ENCODE measurements at regions not wholly inside any gene's neighbourhood (a gene's known extent, or its start where the extent isn't known, plus 50 kb on each side); places are given as distances from the start of the nearest gene placed in this dataset.

GRCh38 chr9:126150411-126151030 is 176.1 kb upstream of the MVB12B start:
- Histone ChIP-seq H3K9ac (ENCODE audit: low read length) (no peak overlapping the region), H3K79me2 (ENCODE audit: insufficient read depth, low read length) (no peaks in the 10 kb centered on the region), H3K9me3 (ENCODE audit: control insufficient read depth in 1 of 2, insufficient read depth in 1 of 2, low read depth in 1 of 2, low read length in 2 of 2) (no peaks in the 10 kb centered on the region), H3K27ac (ENCODE audit: low read depth, low read length) (no peak overlapping the region), H3K4me1 (ENCODE audit: control insufficient read depth in 1 of 2, insufficient read depth in 2 of 2, low read length in 2 of 2) (peaks cover 0 to 14% of the 10 kb centered on the region in 2 experiments; a peak in 2 of 4 replicates), H3K27me3 (ENCODE audit: insufficient read depth, low read length) (no peaks in the 10 kb centered on the region), H3K4me3 (replicated peaks in 1 of 2; ENCODE audit: low read depth in 1 of 2, low read length in 2 of 2) (no peak overlapping the region), H3K36me3 (ENCODE audit: control insufficient read depth in 1 of 2, insufficient read depth in 2 of 2, low read length in 2 of 2) (no peaks in the 10 kb centered on the region), H2AFZ (ENCODE audit: low read depth, low read length, poor library complexity, severe bottlenecking) (no peak overlapping the region), H4K20me1 (ENCODE audit: insufficient read depth) (no peaks in the 10 kb centered on the region), H3K4me2 (ENCODE audit: low read length) (no peak overlapping the region), H3K9me2 (ENCODE audit: insufficient read depth) (no peaks in the 10 kb centered on the region)
- ChIA-PET RAD21 (ENCODE audit: low non-redundant PET in 1 of 2, low total read pairs in 2 of 2, uncharacterized antibody in 2 of 2, unreplicated experiment in 2 of 2) (no interaction called here), POLR2A (no interaction called here), CTCF (no interaction called here)
- ATAC-seq: no peak
- intact Hi-C loops (cut with micrococcal nuclease): no loop called here
- no TSS peak for BruUV-seq (replicated peaks)
- DNase-seq (ENCODE audit: low read depth, low spot score): no peak
- TF ChIP-seq CBX3 (IDR thresholded peaks at IDR 0.05; ENCODE audit: low read depth): no peak

- intact Hi-C loops (cut with micrococcal nuclease): no loop called here
- Histone ChIP-seq H3K9me2 (ENCODE audit: insufficient read depth) (no peaks in the 10 kb centered on the region), H3K27me3 (ENCODE audit: insufficient read depth, low read length) (no peaks in the 10 kb centered on the region), H3K4me3 (replicated peaks in 1 of 2; ENCODE audit: low read depth in 1 of 2, low read length in 2 of 2) (no peak overlapping the region), H4K20me1 (ENCODE audit: insufficient read depth) (no peaks in the 10 kb centered on the region), H3K36me3 (ENCODE audit: control insufficient read depth in 1 of 2, insufficient read depth in 2 of 2, low read length in 2 of 2) (no peaks in the 10 kb centered on the region), H3K27ac (ENCODE audit: low read depth, low read length) (no peak overlapping the region), H3K4me1 (ENCODE audit: control insufficient read depth in 1 of 2, insufficient read depth in 2 of 2, low read length in 2 of 2) (peaks cover 0 to 11% of the 10 kb centered on the region in 2 experiments; a peak in 2 of 4 replicates), H3K9me3 (ENCODE audit: control insufficient read depth in 1 of 2, insufficient read depth in 1 of 2, low read depth in 1 of 2, low read length in 2 of 2) (no peaks in the 10 kb centered on the region), H3K79me2 (ENCODE audit: insufficient read depth, low read length) (no peaks in the 10 kb centered on the region), H2AFZ (ENCODE audit: low read depth, low read length, poor library complexity, severe bottlenecking) (no peak overlapping the region), H3K9ac (ENCODE audit: low read length) (no peak overlapping the region), H3K4me2 (ENCODE audit: low read length) (no peak overlapping the region)
- POLR2A ChIA-PET: no interaction called here
- CTCF ChIA-PET: no interaction called here
- no peak for ATAC-seq
- DNase-seq (ENCODE audit: low read depth, low spot score): no peak
- RAD21 ChIA-PET (ENCODE audit: low non-redundant PET in 1 of 2, low total read pairs in 2 of 2, uncharacterized antibody in 2 of 2, unreplicated experiment in 2 of 2): no interaction called here
- no TSS peak for BruUV-seq (replicated peaks)
- TF ChIP-seq, protein P1, sequence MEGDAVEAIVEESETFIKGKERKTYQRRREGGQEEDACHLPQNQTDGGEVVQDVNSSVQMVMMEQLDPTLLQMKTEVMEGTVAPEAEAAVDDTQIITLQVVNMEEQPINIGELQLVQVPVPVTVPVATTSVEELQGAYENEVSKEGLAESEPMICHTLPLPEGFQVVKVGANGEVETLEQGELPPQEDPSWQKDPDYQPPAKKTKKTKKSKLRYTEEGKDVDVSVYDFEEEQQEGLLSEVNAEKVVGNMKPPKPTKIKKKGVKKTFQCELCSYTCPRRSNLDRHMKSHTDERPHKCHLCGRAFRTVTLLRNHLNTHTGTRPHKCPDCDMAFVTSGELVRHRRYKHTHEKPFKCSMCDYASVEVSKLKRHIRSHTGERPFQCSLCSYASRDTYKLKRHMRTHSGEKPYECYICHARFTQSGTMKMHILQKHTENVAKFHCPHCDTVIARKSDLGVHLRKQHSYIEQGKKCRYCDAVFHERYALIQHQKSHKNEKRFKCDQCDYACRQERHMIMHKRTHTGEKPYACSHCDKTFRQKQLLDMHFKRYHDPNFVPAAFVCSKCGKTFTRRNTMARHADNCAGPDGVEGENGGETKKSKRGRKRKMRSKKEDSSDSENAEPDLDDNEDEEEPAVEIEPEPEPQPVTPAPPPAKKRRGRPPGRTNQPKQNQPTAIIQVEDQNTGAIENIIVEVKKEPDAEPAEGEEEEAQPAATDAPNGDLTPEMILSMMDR (IDR thresholded peaks at IDR 0.05 in 2 of 3, conservative IDR thresholded peaks at IDR 0.05 in 1 of 3; ENCODE audit: borderline replicate concordance in 1 of 3, insufficient read depth in 1 of 3, low read depth in 2 of 3, low read length in 2 of 3): no peak
- TF ChIP-seq ZNF274 (IDR thresholded peaks at IDR 0.05; ENCODE audit: low read depth, low read length) (no peak), ZFX (IDR thresholded peaks at IDR 0.05) (no peak), RAD21 (IDR thresholded peaks at IDR 0.05; ENCODE audit: low read depth) (no peak), POLR2A (IDR thresholded peaks at IDR 0.05; ENCODE audit: borderline replicate concordance, extremely low read depth, insufficient read depth, insufficient read length) (no peak), EZH2phosphoT487 (IDR thresholded peaks at IDR 0.05; ENCODE audit: borderline replicate concordance) (no peak), EGR1 (IDR thresholded peaks at IDR 0.05; ENCODE audit: low read depth) (no peak)
- TF ChIP-seq, protein P2, sequence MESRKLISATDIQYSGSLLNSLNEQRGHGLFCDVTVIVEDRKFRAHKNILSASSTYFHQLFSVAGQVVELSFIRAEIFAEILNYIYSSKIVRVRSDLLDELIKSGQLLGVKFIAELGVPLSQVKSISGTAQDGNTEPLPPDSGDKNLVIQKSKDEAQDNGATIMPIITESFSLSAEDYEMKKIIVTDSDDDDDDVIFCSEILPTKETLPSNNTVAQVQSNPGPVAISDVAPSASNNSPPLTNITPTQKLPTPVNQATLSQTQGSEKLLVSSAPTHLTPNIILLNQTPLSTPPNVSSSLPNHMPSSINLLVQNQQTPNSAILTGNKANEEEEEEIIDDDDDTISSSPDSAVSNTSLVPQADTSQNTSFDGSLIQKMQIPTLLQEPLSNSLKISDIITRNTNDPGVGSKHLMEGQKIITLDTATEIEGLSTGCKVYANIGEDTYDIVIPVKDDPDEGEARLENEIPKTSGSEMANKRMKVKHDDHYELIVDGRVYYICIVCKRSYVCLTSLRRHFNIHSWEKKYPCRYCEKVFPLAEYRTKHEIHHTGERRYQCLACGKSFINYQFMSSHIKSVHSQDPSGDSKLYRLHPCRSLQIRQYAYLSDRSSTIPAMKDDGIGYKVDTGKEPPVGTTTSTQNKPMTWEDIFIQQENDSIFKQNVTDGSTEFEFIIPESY (IDR thresholded peaks at IDR 0.05; ENCODE audit: extremely low read depth, insufficient replicate concordance, low read length): no peak
- TF ChIP-seq, protein P3, sequence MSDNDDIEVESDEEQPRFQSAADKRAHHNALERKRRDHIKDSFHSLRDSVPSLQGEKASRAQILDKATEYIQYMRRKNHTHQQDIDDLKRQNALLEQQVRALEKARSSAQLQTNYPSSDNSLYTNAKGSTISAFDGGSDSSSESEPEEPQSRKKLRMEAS (IDR thresholded peaks at IDR 0.05): no peak
Measured at GRCh38 chr9:126151031-126151685, 175.5 kb upstream of the MVB12B start.

Data from HCT116 (cell line).